22Rv1 (cell line): ENCODE measurements at regions not wholly inside any gene's neighbourhood (a gene's known extent, or its start where the extent isn't known, plus 50 kb on each side); places are given as distances from the start of the nearest gene placed in this dataset.

Experiments used
- ZFX ChIP-seq: fragments of 450-650 bp; IDR thresholded peaks from 2 replicates; pipeline ENCODE4 v1.6.1; 2017; ENCODE audit warnings: antibody characterized with exemption, borderline replicate concordance
- TF ChIP-seq, protein P1 (sequence below): fragments of 450-650 bp; IDR thresholded peaks from 2 replicates; pipeline ENCODE4 v1.5.1; 2017; ENCODE audit warnings: mild to moderate bottlenecking

DNA sequence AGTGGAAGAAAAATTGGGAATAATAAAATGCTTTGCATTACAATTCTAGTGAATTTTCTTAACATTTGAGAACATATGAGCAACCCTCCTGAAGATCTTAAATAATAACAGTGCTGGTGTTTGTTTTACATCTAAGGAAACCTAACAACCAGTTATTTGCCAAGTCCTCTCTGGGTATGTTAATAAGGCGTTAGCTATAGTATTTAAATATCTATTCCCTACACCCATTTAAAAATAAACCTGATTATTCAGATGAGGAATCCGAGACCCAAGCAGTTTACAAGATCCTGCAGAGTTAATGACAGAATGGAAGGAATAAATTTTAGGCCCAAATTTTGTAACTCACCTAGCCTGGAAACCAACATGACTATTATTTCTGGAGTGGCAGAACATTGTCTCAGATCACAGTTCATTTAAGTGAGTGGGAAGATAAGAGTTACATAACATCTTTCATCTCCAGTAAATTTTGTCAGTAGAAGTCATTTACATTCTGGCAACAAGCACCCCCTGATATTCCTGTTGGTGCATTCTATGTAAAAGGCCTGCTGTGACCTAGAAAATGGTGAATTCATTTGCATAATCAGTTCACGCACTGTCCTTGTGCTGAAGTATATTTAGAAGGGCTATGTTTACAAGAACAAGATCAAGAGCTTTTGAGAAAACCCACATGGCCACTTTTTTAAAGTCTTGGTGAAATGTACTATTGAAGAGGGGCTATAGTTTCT, 148.2 kb downstream of the COX7C start:
- TF ChIP-seq, protein P1, sequence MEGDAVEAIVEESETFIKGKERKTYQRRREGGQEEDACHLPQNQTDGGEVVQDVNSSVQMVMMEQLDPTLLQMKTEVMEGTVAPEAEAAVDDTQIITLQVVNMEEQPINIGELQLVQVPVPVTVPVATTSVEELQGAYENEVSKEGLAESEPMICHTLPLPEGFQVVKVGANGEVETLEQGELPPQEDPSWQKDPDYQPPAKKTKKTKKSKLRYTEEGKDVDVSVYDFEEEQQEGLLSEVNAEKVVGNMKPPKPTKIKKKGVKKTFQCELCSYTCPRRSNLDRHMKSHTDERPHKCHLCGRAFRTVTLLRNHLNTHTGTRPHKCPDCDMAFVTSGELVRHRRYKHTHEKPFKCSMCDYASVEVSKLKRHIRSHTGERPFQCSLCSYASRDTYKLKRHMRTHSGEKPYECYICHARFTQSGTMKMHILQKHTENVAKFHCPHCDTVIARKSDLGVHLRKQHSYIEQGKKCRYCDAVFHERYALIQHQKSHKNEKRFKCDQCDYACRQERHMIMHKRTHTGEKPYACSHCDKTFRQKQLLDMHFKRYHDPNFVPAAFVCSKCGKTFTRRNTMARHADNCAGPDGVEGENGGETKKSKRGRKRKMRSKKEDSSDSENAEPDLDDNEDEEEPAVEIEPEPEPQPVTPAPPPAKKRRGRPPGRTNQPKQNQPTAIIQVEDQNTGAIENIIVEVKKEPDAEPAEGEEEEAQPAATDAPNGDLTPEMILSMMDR = no peak
- TF ChIP-seq ZFX = no peak
